ENCODE measurements at regions not wholly inside any gene's neighbourhood (a gene's known extent, or its start where the extent isn't known, plus 50 kb on each side); places are given as distances from the start of the nearest gene placed in this dataset.
"Not testable (repeated sequence)": the region's sequence is repeated elsewhere in the genome, so short reads cannot be mapped to it uniquely, and the experiment has no call there.

- Histone ChIP-seq H3K4me3 (no peak overlapping the region), H3K36me3 (ENCODE audit: insufficient read depth, low read length) (no peaks in the 10 kb centered on the region), H3K9me3 (ENCODE audit: low read depth, low read length) (no peaks in the 10 kb centered on the region), H3K27ac (no peak overlapping the region), H3K9ac (ENCODE audit: insufficient read length) (no peak overlapping the region)
- no peak for DNase-seq (ENCODE audit: low read depth, low spot score)
- TF ChIP-seq POLR2AphosphoS5 (IDR thresholded peaks at IDR 0.05; ENCODE audit: borderline replicate concordance, low read depth, low read length) (no peak), FOXP2 (optimal IDR thresholded peaks at IDR 0.05; ENCODE audit: control extremely low read depth, extremely low read length, insufficient read depth) (no peak), EZH2 (IDR thresholded peaks at IDR 0.05) (no peak)
Measured at GRCh38 chr17:63292421-63292820, 153.7 kb downstream of the CYB561 start.

GRCh38 chr17:63293323-63294075, 152.6 kb downstream of the CYB561 start:
- no peaks in the 10 kb centered on the region for H3K36me3 ChIP-seq (ENCODE audit: insufficient read depth, low read length)
- TF ChIP-seq FOXP2 (optimal IDR thresholded peaks at IDR 0.05; ENCODE audit: control extremely low read depth, extremely low read length, insufficient read depth), result no peak
- no peak for TF ChIP-seq EZH2 (IDR thresholded peaks at IDR 0.05)
- TF ChIP-seq POLR2AphosphoS5 (IDR thresholded peaks at IDR 0.05; ENCODE audit: borderline replicate concordance, low read depth, low read length), result no peak
- no peak for DNase-seq (ENCODE audit: low read depth, low spot score)
- H3K9ac ChIP-seq (ENCODE audit: insufficient read length), result no peak overlapping the region
- H3K9me3 ChIP-seq (ENCODE audit: low read depth, low read length), result no peaks in the 10 kb centered on the region
- no peak overlapping the region for H3K27ac ChIP-seq
- no peak overlapping the region for H3K4me3 ChIP-seq

- no peaks in the 10 kb centered on the region for H3K9me3 ChIP-seq (ENCODE audit: low read depth, low read length)
- no peak for DNase-seq (ENCODE audit: low read depth, low spot score)
- no peak for TF ChIP-seq EZH2 (IDR thresholded peaks at IDR 0.05)
- TF ChIP-seq POLR2AphosphoS5 (IDR thresholded peaks at IDR 0.05; ENCODE audit: borderline replicate concordance, low read depth, low read length), result no peak
- TF ChIP-seq FOXP2 (optimal IDR thresholded peaks at IDR 0.05; ENCODE audit: control extremely low read depth, extremely low read length, insufficient read depth), result no peak
Measured at GRCh38 chr17:63294776-63295175, 151.3 kb downstream of the CYB561 start.

GRCh38 chr17:63295288-63295687, 150.8 kb downstream of the CYB561 start:
- Histone ChIP-seq H3K27ac (no peak overlapping the region), H3K36me3 (ENCODE audit: insufficient read depth, low read length) (no peaks in the 10 kb centered on the region), H3K9ac (ENCODE audit: insufficient read length) (no peak overlapping the region), H3K9me3 (ENCODE audit: low read depth, low read length) (no peaks in the 10 kb centered on the region), H3K4me3 (no peak overlapping the region)
- no peak for DNase-seq (ENCODE audit: low read depth, low spot score)
- TF ChIP-seq EZH2 (IDR thresholded peaks at IDR 0.05) (no peak), FOXP2 (optimal IDR thresholded peaks at IDR 0.05; ENCODE audit: control extremely low read depth, extremely low read length, insufficient read depth) (no peak), POLR2AphosphoS5 (IDR thresholded peaks at IDR 0.05; ENCODE audit: borderline replicate concordance, low read depth, low read length) (no peak)

More at GRCh38 chr17:63294776-63295175, 151.3 kb downstream of the CYB561 start:
- no peaks in the 10 kb centered on the region for H3K36me3 ChIP-seq (ENCODE audit: insufficient read depth, low read length)
- H3K9ac ChIP-seq (ENCODE audit: insufficient read length), result no peak overlapping the region
- no peak overlapping the region for H3K4me3 ChIP-seq
- no peak overlapping the region for H3K27ac ChIP-seq

- TF ChIP-seq POLR2AphosphoS5 (IDR thresholded peaks at IDR 0.05; ENCODE audit: borderline replicate concordance, low read depth, low read length) (no peak), EZH2 (IDR thresholded peaks at IDR 0.05) (no peak), FOXP2 (optimal IDR thresholded peaks at IDR 0.05; ENCODE audit: control extremely low read depth, extremely low read length, insufficient read depth) (no peak)
- no peak overlapping the region for H3K27ac ChIP-seq
- H3K36me3 ChIP-seq (ENCODE audit: insufficient read depth, low read length), result no peaks in the 10 kb centered on the region
- H3K9ac ChIP-seq (ENCODE audit: insufficient read length), result no peak overlapping the region
- H3K9me3 ChIP-seq (ENCODE audit: low read depth, low read length), result no peaks in the 10 kb centered on the region
- H3K4me3 ChIP-seq, result no peak overlapping the region
- no peak for DNase-seq (ENCODE audit: low read depth, low spot score)
Measured at GRCh38 chr17:63295839-63296590, 150.1 kb downstream of the CYB561 start.

- not testable (repeated sequence) for DNase-seq (ENCODE audit: low read depth, low spot score); H3K9ac ChIP-seq (ENCODE audit: insufficient read length); H3K4me3 ChIP-seq; H3K9me3 ChIP-seq (ENCODE audit: low read depth, low read length); H3K27ac ChIP-seq; H3K36me3 ChIP-seq (ENCODE audit: insufficient read depth, low read length)
Measured at GRCh38 chr17:63298916-63299315, 147.2 kb downstream of the CYB561 start.

GRCh38 chr17:63304704-63305261, 141.3 kb downstream of the CYB561 start:
- Histone ChIP-seq H3K4me3 (no peak overlapping the region), H3K36me3 (ENCODE audit: insufficient read depth, low read length) (no peaks in the 10 kb centered on the region), H3K9me3 (ENCODE audit: low read depth, low read length) (no peaks in the 10 kb centered on the region), H3K9ac (ENCODE audit: insufficient read length) (no peak overlapping the region), H3K27ac (no peak overlapping the region)
- TF ChIP-seq FOXP2 (optimal IDR thresholded peaks at IDR 0.05; ENCODE audit: control extremely low read depth, extremely low read length, insufficient read depth) (no peak), POLR2AphosphoS5 (IDR thresholded peaks at IDR 0.05; ENCODE audit: borderline replicate concordance, low read depth, low read length) (no peak), EZH2 (IDR thresholded peaks at IDR 0.05) (no peak)
- DNase-seq (ENCODE audit: low read depth, low spot score), result no peak

- Histone ChIP-seq H3K36me3 (ENCODE audit: insufficient read depth, low read length) (no peaks in the 10 kb centered on the region), H3K9ac (ENCODE audit: insufficient read length) (no peak overlapping the region), H3K9me3 (ENCODE audit: low read depth, low read length) (no peaks in the 10 kb centered on the region), H3K4me3 (no peak overlapping the region), H3K27ac (no peak overlapping the region)
- TF ChIP-seq EZH2 (IDR thresholded peaks at IDR 0.05) (no peak), POLR2AphosphoS5 (IDR thresholded peaks at IDR 0.05; ENCODE audit: borderline replicate concordance, low read depth, low read length) (no peak)
- no peak for DNase-seq (ENCODE audit: low read depth, low spot score)
Measured at GRCh38 chr17:63305857-63306256, 140.2 kb downstream of the CYB561 start.
